Smooth muscle cell (in vitro differentiated cells): ENCODE measurements at regions not wholly inside any gene's neighbourhood (a gene's known extent, or its start where the extent isn't known, plus 50 kb on each side); places are given as distances from the start of the nearest gene placed in this dataset.

ENCODE experiments used
- DNase-seq: peaks from one replicate; lab custom pipeline; 2025; ENCODE audit not compliant: unreplicated experiment; lab: John Stamatoyannopoulos, UW
- H2AFZ ChIP-seq: fragments of 200-600 bp; sonication (generic); 2 replicates; pipeline ENCODE4 v1.6.0; 2016; ENCODE audit warnings: antibody characterized with exemption, low read depth, mild to moderate bottlenecking
- H3F3A ChIP-seq: fragments of 200-600 bp; sonication (generic); 2 replicates; pipeline ENCODE4 v1.6.0; 2017; ENCODE audit warnings: antibody characterized with exemption, low read depth
- H3K27ac ChIP-seq: fragments of 200-600 bp; sonication (generic); 2 replicates; pipeline ENCODE4 v1.5.1; 2016; ENCODE audit warnings: low read depth, mild to moderate bottlenecking
- H3K27me3 ChIP-seq: fragments of 200-600 bp; sonication (generic); 2 replicates; pipeline ENCODE4 v1.6.1; 2016; ENCODE audit warnings: low read depth, mild to moderate bottlenecking
- H3K36me3 ChIP-seq: fragments of 200-600 bp; sonication (generic); 2 replicates; pipeline ENCODE4 v1.5.1; 2016; ENCODE audit warnings: low read depth
- H3K4me1 ChIP-seq: fragments of 200-600 bp; sonication (generic); 2 replicates; pipeline ENCODE4 v1.5.1; 2016; ENCODE audit warnings: low read depth
- H3K4me2 ChIP-seq: fragments of 200-600 bp; sonication (generic); 2 replicates; pipeline ENCODE4 v1.6.0; 2016; ENCODE audit warnings: mild to moderate bottlenecking
- H3K4me3 ChIP-seq: fragments of 200-600 bp; sonication (generic); 2 replicates; pipeline ENCODE4 v1.5.1; 2016; ENCODE audit warnings: mild to moderate bottlenecking
- H3K79me2 ChIP-seq: fragments of 200-600 bp; sonication (generic); 2 replicates; pipeline ENCODE4 v1.6.0; 2016; ENCODE audit warnings: low read depth, mild to moderate bottlenecking
- H3K9ac ChIP-seq: fragments of 200-600 bp; sonication (generic); 2 replicates; pipeline ENCODE4 v1.6.0; 2016; ENCODE audit warnings: low read depth
- H3K9me3 ChIP-seq: fragments of 200-600 bp; sonication (generic); replicated peaks from 2 replicates; pipeline ENCODE4 v1.5.1; 2016; ENCODE audit warnings: low read depth
- H4K20me1 ChIP-seq: fragments of 200-600 bp; sonication (generic); 2 replicates; pipeline ENCODE4 v1.6.0; 2016; ENCODE audit warnings: low read depth
- WGBS: methylation state at CpG from one replicate; pipeline ENCODE4 v1.1.7; 2016; ENCODE audit warnings: low lambda C conversion rate; 5-methylcytosine and 5-hydroxymethylcytosine counted together
- TF ChIP-seq, protein P1 (sequence below): fragments of 200-600 bp; sonication (generic); IDR thresholded peaks from 2 replicates; pipeline ENCODE4 v1.5.1; 2017; ENCODE audit warnings: borderline replicate concordance, mild to moderate bottlenecking, antibody characterized with exemption; ENCODE audit not compliant: insufficient read depth, poor library complexity, severe bottlenecking

DNA sequence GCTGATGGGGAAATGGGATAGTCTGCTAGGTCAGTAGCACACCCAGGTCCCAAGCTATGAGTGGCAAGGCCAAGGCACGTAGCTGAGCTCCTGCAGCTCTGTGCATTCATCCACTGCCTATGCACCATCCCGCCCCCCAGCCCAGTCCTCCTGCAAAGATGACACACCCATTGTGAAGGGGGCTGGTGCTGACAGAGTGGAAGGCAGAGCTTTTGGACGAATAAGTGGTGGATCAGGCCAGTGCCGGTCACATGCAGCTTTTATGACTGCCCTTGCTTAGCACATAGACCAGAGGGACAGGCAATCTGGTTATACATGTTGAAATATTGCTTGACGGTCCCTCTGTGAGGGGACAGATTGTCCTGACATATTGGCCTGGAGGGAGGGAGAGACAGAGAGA, 494.3 kb downstream of the PTPRU start:
- Histone ChIP-seq H3K9ac (no peak overlapping the region), H3K4me2 (no peak overlapping the region), H3K4me3 (no peak overlapping the region), H3K27me3 (no peaks in the 10 kb centered on the region), H3K79me2 (no peaks in the 10 kb centered on the region), H3K27ac (no peak overlapping the region), H2AFZ (no peak overlapping the region), H3F3A (no peaks in the 10 kb centered on the region), H4K20me1 (no peaks in the 10 kb centered on the region), H3K9me3 (no peaks in the 10 kb centered on the region), H3K36me3 (no peaks in the 10 kb centered on the region), H3K4me1 (no peaks in the 10 kb centered on the region)
- no peak for DNase-seq
- TF ChIP-seq, protein P1, sequence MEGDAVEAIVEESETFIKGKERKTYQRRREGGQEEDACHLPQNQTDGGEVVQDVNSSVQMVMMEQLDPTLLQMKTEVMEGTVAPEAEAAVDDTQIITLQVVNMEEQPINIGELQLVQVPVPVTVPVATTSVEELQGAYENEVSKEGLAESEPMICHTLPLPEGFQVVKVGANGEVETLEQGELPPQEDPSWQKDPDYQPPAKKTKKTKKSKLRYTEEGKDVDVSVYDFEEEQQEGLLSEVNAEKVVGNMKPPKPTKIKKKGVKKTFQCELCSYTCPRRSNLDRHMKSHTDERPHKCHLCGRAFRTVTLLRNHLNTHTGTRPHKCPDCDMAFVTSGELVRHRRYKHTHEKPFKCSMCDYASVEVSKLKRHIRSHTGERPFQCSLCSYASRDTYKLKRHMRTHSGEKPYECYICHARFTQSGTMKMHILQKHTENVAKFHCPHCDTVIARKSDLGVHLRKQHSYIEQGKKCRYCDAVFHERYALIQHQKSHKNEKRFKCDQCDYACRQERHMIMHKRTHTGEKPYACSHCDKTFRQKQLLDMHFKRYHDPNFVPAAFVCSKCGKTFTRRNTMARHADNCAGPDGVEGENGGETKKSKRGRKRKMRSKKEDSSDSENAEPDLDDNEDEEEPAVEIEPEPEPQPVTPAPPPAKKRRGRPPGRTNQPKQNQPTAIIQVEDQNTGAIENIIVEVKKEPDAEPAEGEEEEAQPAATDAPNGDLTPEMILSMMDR: no peak
- WGBS: 81% methylated on average over 5 of the region's 5 CpGs

DNA sequence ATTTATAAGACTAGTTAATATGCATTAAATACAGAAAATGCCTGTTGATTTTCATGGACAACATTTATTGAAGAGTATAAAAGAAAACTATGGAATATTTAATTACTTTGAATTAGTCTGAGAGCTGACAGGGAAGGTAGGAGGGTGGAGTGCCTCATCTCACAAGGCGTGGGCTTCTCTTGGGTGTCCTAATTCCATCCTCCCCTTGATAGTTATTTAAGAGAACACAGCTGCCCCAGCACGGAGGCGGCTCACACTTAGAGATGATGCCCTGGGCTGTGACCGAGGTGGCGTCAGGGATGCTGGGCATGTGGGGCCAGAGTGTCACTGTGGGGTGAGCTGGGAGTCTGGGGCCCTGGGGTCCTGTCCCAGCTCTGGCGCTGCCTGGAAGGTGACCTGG, 493.0 kb downstream of the PTPRU start:
- no peak overlapping the region for H3K9ac ChIP-seq
- H2AFZ ChIP-seq: no peak overlapping the region
- no peak for DNase-seq
- H3K4me2 ChIP-seq: no peak overlapping the region
- H3K36me3 ChIP-seq: no peaks in the 10 kb centered on the region
- TF ChIP-seq, protein P1: no peak
- no peak overlapping the region for H3K27ac ChIP-seq
- no peaks in the 10 kb centered on the region for H3K79me2 ChIP-seq
- 91% methylated on average over 6 of the region's 6 CpGs for WGBS
- H3K27me3 ChIP-seq: no peaks in the 10 kb centered on the region
- H3K9me3 ChIP-seq: no peaks in the 10 kb centered on the region
- H3K4me3 ChIP-seq: no peak overlapping the region
- H3F3A ChIP-seq: no peaks in the 10 kb centered on the region
- no peaks in the 10 kb centered on the region for H4K20me1 ChIP-seq
- H3K4me1 ChIP-seq: no peaks in the 10 kb centered on the region

DNA sequence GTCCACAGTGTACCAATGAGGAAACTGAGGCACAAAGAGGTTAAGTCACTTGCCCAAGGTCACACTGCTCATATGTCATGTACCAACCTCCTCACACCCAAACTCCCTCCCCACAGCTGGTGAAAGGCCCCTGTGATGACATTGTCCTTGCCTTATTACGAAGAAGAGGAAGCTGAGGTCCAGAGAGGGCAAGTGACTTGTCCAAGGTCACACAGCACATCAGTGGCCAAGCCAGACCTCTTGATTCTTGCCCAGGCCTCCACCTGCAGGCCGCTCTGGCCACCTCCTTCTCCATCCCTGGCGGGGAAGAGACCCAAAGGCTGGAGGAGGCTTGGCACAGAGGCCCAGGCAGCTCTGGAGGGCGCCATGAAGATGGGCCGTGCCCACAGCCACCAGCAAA, 492.4 kb downstream of the PTPRU start:
- no peak overlapping the region for H3K4me2 ChIP-seq
- no peaks in the 10 kb centered on the region for H3K79me2 ChIP-seq
- H3F3A ChIP-seq: no peaks in the 10 kb centered on the region
- TF ChIP-seq, protein P1: no peak
- H3K36me3 ChIP-seq: no peaks in the 10 kb centered on the region
- no peak overlapping the region for H3K27ac ChIP-seq
- H3K9ac ChIP-seq: no peak overlapping the region
- no peak for DNase-seq
- no peak overlapping the region for H3K4me3 ChIP-seq
- H4K20me1 ChIP-seq: no peaks in the 10 kb centered on the region
- H3K4me1 ChIP-seq: no peaks in the 10 kb centered on the region
- H2AFZ ChIP-seq: no peak overlapping the region
- no peaks in the 10 kb centered on the region for H3K27me3 ChIP-seq
- no peaks in the 10 kb centered on the region for H3K9me3 ChIP-seq
- WGBS: 90% methylated on average over 5 of the region's 5 CpGs

DNA sequence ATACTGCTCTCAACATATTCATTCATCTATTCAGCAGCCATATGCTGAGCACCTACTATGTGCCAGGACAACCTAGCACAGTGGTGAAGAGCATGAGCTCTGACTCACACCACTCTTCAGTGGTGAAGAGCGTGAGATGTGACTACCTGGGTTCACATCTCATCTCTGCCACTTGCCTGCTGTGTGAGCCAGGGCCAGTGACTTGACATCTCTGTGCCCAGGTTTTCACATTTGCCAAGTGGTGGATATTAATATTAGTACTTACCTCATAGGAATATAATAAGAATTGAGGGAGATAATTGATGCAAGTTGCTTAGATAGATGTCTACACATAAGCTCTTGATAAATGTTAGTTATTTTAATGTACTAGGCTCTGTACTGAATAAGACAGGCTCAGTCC, 488.9 kb downstream of the PTPRU start:
- Histone ChIP-seq H2AFZ (no peak overlapping the region), H3K79me2 (no peaks in the 10 kb centered on the region), H3K9me3 (no peaks in the 10 kb centered on the region), H3K9ac (no peak overlapping the region), H3K4me3 (no peak overlapping the region), H3K27ac (no peak overlapping the region), H3K4me2 (no peak overlapping the region), H3F3A (no peaks in the 10 kb centered on the region), H3K27me3 (no peaks in the 10 kb centered on the region), H3K4me1 (no peaks in the 10 kb centered on the region), H3K36me3 (no peaks in the 10 kb centered on the region), H4K20me1 (no peaks in the 10 kb centered on the region)
- no peak for DNase-seq
- WGBS: 88% methylated on average over 1 of the region's 1 CpG
- TF ChIP-seq, protein P1: no peak
